ENCODE measurements at regions not wholly inside any gene's neighbourhood (a gene's known extent, or its start where the extent isn't known, plus 50 kb on each side); places are given as distances from the start of the nearest gene placed in this dataset.

DNA sequence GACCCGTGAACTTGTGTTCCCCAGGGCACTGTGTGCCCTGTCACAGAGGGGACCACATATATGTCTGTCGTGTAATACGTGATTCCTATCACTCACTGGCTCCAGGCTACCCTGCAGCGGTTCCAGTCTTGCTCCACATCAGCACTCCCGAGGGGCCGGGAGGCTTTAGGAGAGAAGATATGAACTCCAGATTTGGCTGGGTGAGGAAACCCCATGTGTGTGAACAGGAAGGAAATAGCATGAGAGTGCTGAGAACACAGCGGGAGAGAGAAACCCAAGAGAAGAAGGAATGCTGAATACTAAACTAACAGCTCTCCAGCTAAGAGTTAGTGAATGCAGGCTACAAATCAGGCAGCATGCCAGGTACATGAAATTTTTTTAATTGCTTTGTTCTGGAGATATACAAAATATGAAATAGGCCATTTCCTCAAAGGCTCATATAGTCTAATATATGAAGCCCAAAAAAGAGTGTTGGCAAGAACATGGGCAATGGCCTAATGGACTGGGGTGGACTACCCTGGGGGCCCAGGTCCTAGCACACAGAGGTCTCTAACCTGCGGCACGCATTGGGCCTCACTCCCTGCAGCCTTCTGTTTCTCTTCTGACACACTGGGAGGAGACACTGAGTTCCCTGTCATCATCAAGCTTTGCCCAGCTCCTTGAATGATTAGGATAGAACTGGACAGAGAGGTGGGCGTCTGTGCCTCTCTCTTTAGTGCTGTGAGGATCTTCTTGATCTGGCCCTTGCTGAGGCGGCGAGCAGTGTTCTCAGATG lies 372.8 kb upstream of the RAB6C start:
- Histone ChIP-seq H3K36me3 (ENCODE audit: insufficient read depth, low read length) (no peaks in the 10 kb centered on the region), H3K4me3 (ENCODE audit: low read depth in 1 of 2, low read length in 2 of 2) (no peak overlapping the region), H3K4me1 (ENCODE audit: insufficient read depth, low read length) (no peaks in the 10 kb centered on the region), H3K9me3 (ENCODE audit: low read length) (peaks cover 4% of the 10 kb centered on the region), H3K27ac (ENCODE audit: low read depth, low read length) (no peak overlapping the region), H3K9ac (ENCODE audit: low read length) (no peak overlapping the region), H3K27me3 (ENCODE audit: control insufficient read depth in 1 of 2, insufficient read depth in 2 of 2, low read length in 2 of 2) (no peaks in the 10 kb centered on the region)

- H3K36me3 ChIP-seq (ENCODE audit: insufficient read depth, low read length): no peaks in the 10 kb centered on the region
- H3K27me3 ChIP-seq (ENCODE audit: control insufficient read depth in 1 of 2, insufficient read depth in 2 of 2, low read length in 2 of 2): no peaks in the 10 kb centered on the region
- H3K9me3 ChIP-seq (ENCODE audit: low read length): peaks cover 4% of the 10 kb centered on the region
Observed at GRCh38 chr2:129609224-129609623, 370.2 kb upstream of the RAB6C start.

DNA sequence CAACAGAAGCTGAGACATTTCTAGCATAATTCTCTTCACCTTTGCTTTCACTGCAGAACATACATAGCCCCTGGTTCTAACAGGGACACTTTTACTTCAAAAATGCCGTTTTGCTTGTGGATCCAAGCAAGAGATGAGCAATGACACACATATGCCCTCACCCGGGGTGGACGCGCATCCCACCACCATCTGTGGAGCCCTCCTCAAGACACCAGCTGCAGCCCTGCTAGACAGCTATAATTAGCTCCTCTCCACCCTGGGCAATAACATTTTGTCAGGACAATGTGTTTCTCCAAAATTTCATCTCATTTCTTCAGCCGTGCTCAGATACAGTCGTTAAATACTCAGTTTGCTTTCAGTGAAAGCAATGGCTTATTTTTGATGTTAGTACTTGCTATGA lies 368.7 kb upstream of the RAB6C start:
- Histone ChIP-seq H3K27ac (ENCODE audit: low read depth, low read length) (no peak overlapping the region), H3K4me3 (ENCODE audit: low read depth in 1 of 2, low read length in 2 of 2) (no peak overlapping the region), H3K36me3 (ENCODE audit: insufficient read depth, low read length) (no peaks in the 10 kb centered on the region), H3K9me3 (ENCODE audit: low read length) (peaks cover 4% of the 10 kb centered on the region), H3K27me3 (ENCODE audit: control insufficient read depth in 1 of 2, insufficient read depth in 2 of 2, low read length in 2 of 2) (no peaks in the 10 kb centered on the region), H3K9ac (ENCODE audit: low read length) (no peak overlapping the region), H3K4me1 (ENCODE audit: insufficient read depth, low read length) (no peaks in the 10 kb centered on the region)

More at GRCh38 chr2:129609224-129609623, 370.2 kb upstream of the RAB6C start:
- no peak overlapping the region for H3K9ac ChIP-seq (ENCODE audit: low read length)
- no peak overlapping the region for H3K27ac ChIP-seq (ENCODE audit: low read depth, low read length)
- H3K4me3 ChIP-seq (ENCODE audit: low read depth in 1 of 2, low read length in 2 of 2): no peak overlapping the region
- no peaks in the 10 kb centered on the region for H3K4me1 ChIP-seq (ENCODE audit: insufficient read depth, low read length)

DNA sequence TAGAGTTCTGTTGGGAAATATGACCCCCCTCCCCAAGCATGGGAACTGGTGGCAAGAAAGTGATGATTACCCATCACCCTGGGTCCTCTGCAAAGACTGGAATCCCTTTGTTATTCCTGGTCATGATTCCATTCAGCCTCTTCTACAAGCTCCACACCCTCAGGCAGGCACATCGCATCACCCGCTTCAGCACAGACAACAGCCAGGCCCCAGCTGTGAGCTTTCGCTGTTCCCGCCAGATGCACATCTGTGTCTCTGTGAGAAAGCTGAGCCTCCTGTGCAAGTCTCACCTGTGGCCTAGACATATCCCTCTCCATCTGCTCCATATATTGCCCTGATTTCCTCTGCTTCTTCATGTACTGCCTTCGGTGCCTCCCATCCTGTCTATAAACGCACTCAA lies 368.0 kb upstream of the RAB6C start:
- Histone ChIP-seq H3K9ac (ENCODE audit: low read length) (no peak overlapping the region), H3K27ac (ENCODE audit: low read depth, low read length) (no peak overlapping the region), H3K27me3 (ENCODE audit: control insufficient read depth in 1 of 2, insufficient read depth in 2 of 2, low read length in 2 of 2) (no peaks in the 10 kb centered on the region), H3K36me3 (ENCODE audit: insufficient read depth, low read length) (no peaks in the 10 kb centered on the region), H3K4me3 (ENCODE audit: low read depth in 1 of 2, low read length in 2 of 2) (no peak overlapping the region), H3K9me3 (ENCODE audit: low read length) (peaks cover 4% of the 10 kb centered on the region), H3K4me1 (ENCODE audit: insufficient read depth, low read length) (no peaks in the 10 kb centered on the region)

DNA sequence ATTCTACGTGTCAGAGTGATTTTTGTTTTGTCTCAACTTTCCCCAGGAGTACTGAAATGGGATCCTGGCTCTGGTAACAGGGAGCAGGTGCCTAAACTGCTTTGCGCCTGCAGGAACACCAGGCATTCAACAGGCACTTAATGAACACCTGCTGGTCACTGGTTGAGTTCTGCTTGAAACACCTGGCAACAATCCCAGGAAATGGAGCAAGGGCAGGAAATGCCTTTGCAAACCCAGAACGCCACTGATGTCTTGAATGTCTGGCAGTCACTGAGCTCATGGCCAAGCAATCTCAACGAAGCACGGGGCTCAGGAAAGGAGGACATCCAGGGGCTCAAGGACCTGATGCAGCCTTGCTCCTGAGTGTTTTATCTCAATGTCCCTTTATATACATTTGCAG lies 360.0 kb upstream of the RAB6C start:
- no peaks in the 10 kb centered on the region for H3K9me3 ChIP-seq (ENCODE audit: low read length)
- no peak overlapping the region for H3K27ac ChIP-seq (ENCODE audit: low read depth, low read length)
- no peak overlapping the region for H3K4me3 ChIP-seq (ENCODE audit: low read depth in 1 of 2, low read length in 2 of 2)

GRCh38 chr2:129620411-129620810 lies 359.1 kb upstream of the RAB6C start:
- Histone ChIP-seq H3K4me3 (ENCODE audit: low read depth in 1 of 2, low read length in 2 of 2) (no peak overlapping the region), H3K27me3 (ENCODE audit: control insufficient read depth in 1 of 2, insufficient read depth in 2 of 2, low read length in 2 of 2) (no peaks in the 10 kb centered on the region), H3K9ac (ENCODE audit: low read length) (no peak overlapping the region), H3K36me3 (ENCODE audit: insufficient read depth, low read length) (no peaks in the 10 kb centered on the region), H3K4me1 (ENCODE audit: insufficient read depth, low read length) (no peaks in the 10 kb centered on the region), H3K9me3 (ENCODE audit: low read length) (no peaks in the 10 kb centered on the region), H3K27ac (ENCODE audit: low read depth, low read length) (no peak overlapping the region)

More for the DNA sequence above, 360.0 kb upstream of the RAB6C start:
- Histone ChIP-seq H3K4me1 (ENCODE audit: insufficient read depth, low read length) (no peaks in the 10 kb centered on the region), H3K9ac (ENCODE audit: low read length) (no peak overlapping the region), H3K27me3 (ENCODE audit: control insufficient read depth in 1 of 2, insufficient read depth in 2 of 2, low read length in 2 of 2) (no peaks in the 10 kb centered on the region), H3K36me3 (ENCODE audit: insufficient read depth, low read length) (no peaks in the 10 kb centered on the region)

GRCh38 chr2:129623783-129624182 lies 355.7 kb upstream of the RAB6C start:
- Histone ChIP-seq H3K4me3 (ENCODE audit: low read depth in 1 of 2, low read length in 2 of 2) (no peak overlapping the region), H3K36me3 (ENCODE audit: insufficient read depth, low read length) (no peaks in the 10 kb centered on the region), H3K9me3 (ENCODE audit: low read length) (no peaks in the 10 kb centered on the region), H3K9ac (ENCODE audit: low read length) (no peak overlapping the region), H3K27ac (ENCODE audit: low read depth, low read length) (no peak overlapping the region), H3K27me3 (ENCODE audit: control insufficient read depth in 1 of 2, insufficient read depth in 2 of 2, low read length in 2 of 2) (no peaks in the 10 kb centered on the region), H3K4me1 (ENCODE audit: insufficient read depth, low read length) (no peaks in the 10 kb centered on the region)

DNA sequence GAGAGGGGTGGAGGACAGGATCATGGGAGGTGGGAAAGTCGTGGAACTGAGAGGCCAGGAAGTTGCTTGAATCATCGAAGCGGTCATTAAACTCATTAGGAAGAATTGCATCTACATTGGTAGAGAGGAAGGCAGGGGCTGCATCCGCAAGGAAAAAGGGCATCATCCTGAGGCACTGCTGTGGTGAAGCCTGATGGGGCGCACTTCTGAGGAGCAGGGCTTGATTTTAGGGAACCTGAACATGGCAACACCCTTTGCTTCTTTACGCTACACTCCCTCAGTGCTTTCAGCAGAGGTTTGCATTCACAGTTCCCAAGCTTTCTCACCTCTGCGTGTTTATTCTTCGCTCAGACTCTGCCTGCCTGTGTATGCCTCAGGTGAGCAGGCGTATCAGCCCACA lies 352.0 kb upstream of the RAB6C start:
- Histone ChIP-seq H3K9ac (ENCODE audit: low read length) (no peak overlapping the region), H3K4me1 (ENCODE audit: insufficient read depth, low read length) (no peaks in the 10 kb centered on the region), H3K36me3 (ENCODE audit: insufficient read depth, low read length) (no peaks in the 10 kb centered on the region), H3K27ac (ENCODE audit: low read depth, low read length) (no peak overlapping the region), H3K9me3 (ENCODE audit: low read length) (no peaks in the 10 kb centered on the region), H3K4me3 (ENCODE audit: low read depth in 1 of 2, low read length in 2 of 2) (no peak overlapping the region), H3K27me3 (ENCODE audit: control insufficient read depth in 1 of 2, insufficient read depth in 2 of 2, low read length in 2 of 2) (no peaks in the 10 kb centered on the region)

GRCh38 chr2:129636692-129637091 lies 342.8 kb upstream of the RAB6C start:
- H3K9me3 ChIP-seq (ENCODE audit: low read length): no peaks in the 10 kb centered on the region
- H3K36me3 ChIP-seq (ENCODE audit: insufficient read depth, low read length): no peaks in the 10 kb centered on the region
- H3K4me1 ChIP-seq (ENCODE audit: insufficient read depth, low read length): no peaks in the 10 kb centered on the region
- H3K9ac ChIP-seq (ENCODE audit: low read length): no peak overlapping the region
- no peak overlapping the region for H3K4me3 ChIP-seq (ENCODE audit: low read depth in 1 of 2, low read length in 2 of 2)
- H3K27me3 ChIP-seq (ENCODE audit: control insufficient read depth in 1 of 2, insufficient read depth in 2 of 2, low read length in 2 of 2): no peaks in the 10 kb centered on the region
- H3K27ac ChIP-seq (ENCODE audit: low read depth, low read length): no peak overlapping the region

DNA sequence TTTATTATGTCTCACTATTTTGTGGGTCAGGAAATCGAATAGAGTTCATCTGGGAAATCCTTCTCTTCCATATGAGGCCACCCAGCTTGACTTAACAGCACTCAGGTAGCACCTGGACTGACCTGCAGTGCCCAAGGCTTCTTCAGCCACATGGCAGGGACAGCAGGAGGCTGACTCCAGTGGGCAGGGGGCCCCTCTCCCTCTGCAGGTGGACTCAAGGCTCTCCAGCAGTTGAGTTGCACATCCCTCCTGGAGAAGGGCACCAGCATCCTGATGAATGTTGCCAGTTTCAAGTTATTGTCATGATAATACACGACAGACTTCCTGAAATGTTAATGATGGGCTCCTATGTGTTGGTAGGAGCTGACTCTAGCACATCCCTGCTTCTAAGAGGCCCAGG lies 338.1 kb upstream of the RAB6C start:
- no peak overlapping the region for H3K4me3 ChIP-seq (ENCODE audit: low read depth in 1 of 2, low read length in 2 of 2)
- no peak overlapping the region for H3K27ac ChIP-seq (ENCODE audit: low read depth, low read length)
- H3K9me3 ChIP-seq (ENCODE audit: low read length): no peaks in the 10 kb centered on the region
- no peaks in the 10 kb centered on the region for H3K4me1 ChIP-seq (ENCODE audit: insufficient read depth, low read length)
- no peaks in the 10 kb centered on the region for H3K27me3 ChIP-seq (ENCODE audit: control insufficient read depth in 1 of 2, insufficient read depth in 2 of 2, low read length in 2 of 2)
- H3K9ac ChIP-seq (ENCODE audit: low read length): no peak overlapping the region
- H3K36me3 ChIP-seq (ENCODE audit: insufficient read depth, low read length): no peaks in the 10 kb centered on the region

DNA sequence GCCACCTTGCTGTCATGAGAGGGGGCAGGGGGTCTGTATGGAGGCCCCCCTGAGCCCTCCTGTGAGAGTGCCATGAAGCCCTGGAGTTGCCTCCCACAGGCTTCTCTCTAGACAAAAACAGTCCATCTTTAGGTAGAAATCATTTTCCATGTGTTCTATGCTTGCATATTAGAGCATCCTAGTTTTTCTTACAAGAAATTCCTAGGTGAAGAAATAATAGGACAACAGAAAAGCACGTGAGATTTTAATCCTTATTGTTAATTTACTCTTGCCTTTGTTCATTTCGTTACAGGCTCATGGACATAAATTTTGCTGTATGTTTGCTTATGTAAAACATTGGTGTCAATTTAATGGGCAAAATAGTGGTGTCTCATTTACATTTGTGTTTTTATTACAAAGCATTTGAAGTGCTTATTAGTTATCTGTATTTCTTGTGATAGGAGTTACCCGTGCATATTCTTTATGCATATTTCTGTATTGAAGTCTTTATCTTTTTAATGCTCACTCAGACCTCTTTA lies 336.9 kb upstream of the RAB6C start:
- Histone ChIP-seq H3K4me1 (ENCODE audit: insufficient read depth, low read length) (no peaks in the 10 kb centered on the region), H3K27ac (ENCODE audit: low read depth, low read length) (no peak overlapping the region), H3K9me3 (ENCODE audit: low read length) (no peaks in the 10 kb centered on the region), H3K4me3 (ENCODE audit: low read depth in 1 of 2, low read length in 2 of 2) (no peak overlapping the region), H3K36me3 (ENCODE audit: insufficient read depth, low read length) (no peaks in the 10 kb centered on the region), H3K9ac (ENCODE audit: low read length) (no peak overlapping the region), H3K27me3 (ENCODE audit: control insufficient read depth in 1 of 2, insufficient read depth in 2 of 2, low read length in 2 of 2) (no peaks in the 10 kb centered on the region)

DNA sequence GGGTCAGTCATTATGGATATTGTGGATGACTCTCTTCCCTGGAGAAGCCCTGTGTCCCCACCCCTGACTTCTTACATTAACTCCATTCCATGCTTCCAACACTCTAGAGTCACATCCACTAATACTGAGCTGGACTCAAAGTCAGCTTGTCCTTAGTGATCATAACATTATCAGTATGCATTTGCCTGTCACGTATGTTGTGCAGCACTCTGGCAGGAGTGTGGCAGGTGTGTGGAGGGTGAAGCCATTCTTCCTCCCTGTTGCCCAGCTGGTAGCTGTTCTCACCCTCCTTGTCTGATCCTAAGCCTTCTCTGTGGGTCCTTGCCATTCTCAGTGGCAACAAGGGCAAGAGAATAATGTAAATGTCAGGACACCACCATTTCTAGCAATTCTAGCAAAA lies 334.1 kb upstream of the RAB6C start:
- H3K36me3 ChIP-seq (ENCODE audit: insufficient read depth, low read length): no peaks in the 10 kb centered on the region
- H3K9ac ChIP-seq (ENCODE audit: low read length): no peak overlapping the region
- no peaks in the 10 kb centered on the region for H3K4me1 ChIP-seq (ENCODE audit: insufficient read depth, low read length)
- no peak overlapping the region for H3K27ac ChIP-seq (ENCODE audit: low read depth, low read length)
- H3K4me3 ChIP-seq (ENCODE audit: low read depth in 1 of 2, low read length in 2 of 2): no peak overlapping the region
- H3K27me3 ChIP-seq (ENCODE audit: control insufficient read depth in 1 of 2, insufficient read depth in 2 of 2, low read length in 2 of 2): no peaks in the 10 kb centered on the region
- H3K9me3 ChIP-seq (ENCODE audit: low read length): no peaks in the 10 kb centered on the region

Data from muscle layer of colon (tissue), 2 donors.